ENCODE measurements at regions not wholly inside any gene's neighbourhood (a gene's known extent, or its start where the extent isn't known, plus 50 kb on each side); places are given as distances from the start of the nearest gene placed in this dataset.
"Not testable (repeated sequence)": the region's sequence is repeated elsewhere in the genome, so short reads cannot be mapped to it uniquely, and the experiment has no call there.

DNA sequence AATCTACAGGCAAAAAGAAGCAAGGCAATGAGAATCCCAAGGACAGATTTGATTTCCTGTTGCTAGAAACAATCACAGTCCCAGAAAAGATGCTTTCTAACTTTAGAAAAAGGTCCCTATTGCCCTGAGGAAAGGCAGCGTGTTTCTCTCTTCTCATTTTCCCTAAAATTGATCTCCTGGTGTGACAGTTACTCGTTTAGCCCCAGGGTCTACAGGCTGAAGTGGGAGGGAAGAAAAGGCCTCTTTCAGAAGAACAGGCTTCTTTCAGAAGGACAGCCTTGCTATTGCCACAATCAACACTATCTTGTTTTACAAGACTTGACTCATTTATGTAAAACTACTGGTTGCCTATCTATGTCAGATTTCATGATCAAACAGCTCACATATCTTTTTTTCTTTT is 121.8 kb upstream of the OR4E1 start:
- no peak for DNase-seq (ENCODE audit: low read depth)
- TF ChIP-seq, protein P1, sequence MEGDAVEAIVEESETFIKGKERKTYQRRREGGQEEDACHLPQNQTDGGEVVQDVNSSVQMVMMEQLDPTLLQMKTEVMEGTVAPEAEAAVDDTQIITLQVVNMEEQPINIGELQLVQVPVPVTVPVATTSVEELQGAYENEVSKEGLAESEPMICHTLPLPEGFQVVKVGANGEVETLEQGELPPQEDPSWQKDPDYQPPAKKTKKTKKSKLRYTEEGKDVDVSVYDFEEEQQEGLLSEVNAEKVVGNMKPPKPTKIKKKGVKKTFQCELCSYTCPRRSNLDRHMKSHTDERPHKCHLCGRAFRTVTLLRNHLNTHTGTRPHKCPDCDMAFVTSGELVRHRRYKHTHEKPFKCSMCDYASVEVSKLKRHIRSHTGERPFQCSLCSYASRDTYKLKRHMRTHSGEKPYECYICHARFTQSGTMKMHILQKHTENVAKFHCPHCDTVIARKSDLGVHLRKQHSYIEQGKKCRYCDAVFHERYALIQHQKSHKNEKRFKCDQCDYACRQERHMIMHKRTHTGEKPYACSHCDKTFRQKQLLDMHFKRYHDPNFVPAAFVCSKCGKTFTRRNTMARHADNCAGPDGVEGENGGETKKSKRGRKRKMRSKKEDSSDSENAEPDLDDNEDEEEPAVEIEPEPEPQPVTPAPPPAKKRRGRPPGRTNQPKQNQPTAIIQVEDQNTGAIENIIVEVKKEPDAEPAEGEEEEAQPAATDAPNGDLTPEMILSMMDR (conservative IDR thresholded peaks at IDR 0.05; ENCODE audit: control insufficient read depth, insufficient read depth, low read depth, low read length) = no peak
- H3K4me3 ChIP-seq (ENCODE audit: control insufficient read depth, low read depth, low read length) = no peak overlapping the region

DNA sequence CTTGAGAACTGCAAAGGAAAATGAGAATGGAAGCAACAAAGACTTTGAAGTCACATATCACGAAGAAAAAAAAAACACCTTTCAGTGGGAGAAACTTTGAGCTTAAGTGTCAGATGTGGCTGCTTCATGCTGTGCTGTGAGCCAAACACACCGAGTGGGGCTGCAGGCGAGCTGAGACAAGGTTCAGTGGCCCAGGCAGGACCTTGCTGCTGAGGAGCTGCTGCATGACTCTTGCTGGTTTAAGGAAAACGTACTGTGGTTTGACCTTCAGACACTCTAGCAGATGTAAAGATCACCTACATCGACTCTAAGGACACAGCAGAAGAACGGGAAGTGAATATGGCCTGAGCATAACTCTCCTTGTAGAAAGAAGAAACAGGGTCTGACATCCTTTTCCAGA is 118.1 kb upstream of the OR4E1 start:
- no peak for DNase-seq (ENCODE audit: low read depth)
- TF ChIP-seq, protein P1 (conservative IDR thresholded peaks at IDR 0.05; ENCODE audit: control insufficient read depth, insufficient read depth, low read depth, low read length) = no peak
- H3K4me3 ChIP-seq (ENCODE audit: control insufficient read depth, low read depth, low read length) = no peak overlapping the region

DNA sequence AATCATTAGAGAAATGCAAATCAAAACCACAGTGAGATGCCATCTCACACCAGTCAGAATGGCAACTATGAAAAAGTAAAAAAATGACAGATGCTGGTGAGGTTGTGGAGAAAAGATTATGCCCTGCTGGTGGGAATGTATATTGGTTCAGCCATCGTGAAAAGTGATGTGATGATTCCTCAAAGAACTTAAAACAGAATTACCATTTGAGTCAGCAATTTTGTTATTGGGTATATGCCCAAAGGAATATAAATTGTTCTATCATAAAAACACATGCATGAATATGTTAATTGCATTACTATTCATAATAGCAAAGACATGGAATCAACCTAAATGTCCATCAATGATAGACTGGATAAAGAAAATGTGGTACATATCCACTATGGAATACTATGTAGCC is 115.1 kb upstream of the OR4E1 start:
- DNase-seq (ENCODE audit: low read depth); H3K4me3 ChIP-seq (ENCODE audit: control insufficient read depth, low read depth, low read length): not testable (repeated sequence)

DNA sequence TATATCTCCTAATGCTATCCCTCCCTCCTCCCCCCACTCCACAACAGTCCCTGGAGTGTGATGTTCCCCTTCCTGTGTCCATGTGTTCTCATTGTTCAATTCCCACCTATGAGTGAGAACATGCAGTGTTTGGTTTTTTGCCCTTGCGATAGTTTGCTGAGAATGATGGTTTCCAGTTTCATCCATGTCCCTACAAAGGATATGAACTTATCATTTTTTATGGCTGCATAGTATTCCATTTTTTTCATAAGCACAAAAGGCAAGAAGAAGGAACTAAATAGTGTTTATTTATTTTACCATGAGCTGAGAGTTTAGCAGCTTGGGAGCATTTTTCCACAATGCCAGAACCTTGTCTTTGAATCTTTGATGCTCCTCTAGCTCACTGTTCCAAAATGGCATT is 113.6 kb upstream of the OR4E1 start:
- not testable (repeated sequence) for H3K4me3 ChIP-seq (ENCODE audit: control insufficient read depth, low read depth, low read length); DNase-seq (ENCODE audit: low read depth)

DNA sequence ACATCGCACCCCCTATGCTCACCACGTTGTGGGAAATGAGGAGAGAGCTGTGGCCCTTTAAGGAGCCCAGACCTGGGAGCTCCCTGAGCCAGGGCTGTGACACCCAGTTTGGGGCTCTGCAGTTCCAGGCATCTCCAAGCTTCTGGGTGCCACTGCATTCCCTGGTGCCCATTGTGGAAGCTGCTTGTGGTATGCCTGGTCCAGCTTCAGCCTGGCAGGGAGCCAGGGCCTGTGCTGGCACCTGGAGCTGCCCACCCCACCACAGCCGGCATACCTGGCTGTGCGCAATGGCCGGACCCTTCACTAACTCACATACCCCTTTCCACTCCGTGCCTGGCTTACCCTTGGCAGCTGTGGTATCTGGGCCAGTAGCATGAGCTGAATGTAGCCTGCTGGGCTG is 107.9 kb upstream of the OR4E1 start:
- TF ChIP-seq, protein P1 (conservative IDR thresholded peaks at IDR 0.05; ENCODE audit: control insufficient read depth, insufficient read depth, low read depth, low read length) = no peak
- no peak for DNase-seq (ENCODE audit: low read depth)
- no peak overlapping the region for H3K4me3 ChIP-seq (ENCODE audit: control insufficient read depth, low read depth, low read length)

DNA sequence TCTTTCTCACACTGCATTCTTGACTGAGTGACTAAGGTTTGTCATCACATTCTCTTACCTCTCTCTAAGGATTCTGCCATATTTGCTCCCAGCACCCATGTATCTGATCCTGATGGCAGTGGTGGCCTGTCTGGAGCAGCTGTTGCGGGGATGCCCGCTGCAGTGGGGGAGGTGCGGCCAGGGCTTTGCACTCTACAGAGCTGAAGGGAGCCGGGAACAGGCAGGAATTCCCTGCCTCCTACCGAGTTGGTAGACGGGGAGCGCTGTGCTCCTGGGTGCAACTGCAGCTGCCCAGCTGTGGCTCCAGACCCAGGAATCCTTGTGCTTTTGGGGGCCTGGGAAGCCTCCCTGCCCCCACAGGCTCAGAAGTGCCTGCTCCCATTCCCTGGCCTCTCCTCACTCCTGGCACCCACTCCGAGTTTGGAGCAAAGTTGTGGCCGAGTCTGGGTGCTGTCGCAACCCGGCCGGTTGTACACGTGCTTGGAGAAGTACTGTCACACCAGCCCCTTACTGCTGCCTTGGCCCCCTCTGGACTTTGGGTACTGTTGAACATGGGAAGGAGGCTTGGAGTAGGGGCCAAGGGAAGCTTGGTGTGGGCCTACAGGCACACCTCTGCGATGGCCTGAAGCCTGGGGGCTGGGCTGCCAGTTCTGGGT is 106.9 kb upstream of the OR4E1 start:
- no peak overlapping the region for H3K4me3 ChIP-seq (ENCODE audit: control insufficient read depth, low read depth, low read length)
- no peak for DNase-seq (ENCODE audit: low read depth)
- TF ChIP-seq, protein P1 (conservative IDR thresholded peaks at IDR 0.05; ENCODE audit: control insufficient read depth, insufficient read depth, low read depth, low read length) = no peak

DNA sequence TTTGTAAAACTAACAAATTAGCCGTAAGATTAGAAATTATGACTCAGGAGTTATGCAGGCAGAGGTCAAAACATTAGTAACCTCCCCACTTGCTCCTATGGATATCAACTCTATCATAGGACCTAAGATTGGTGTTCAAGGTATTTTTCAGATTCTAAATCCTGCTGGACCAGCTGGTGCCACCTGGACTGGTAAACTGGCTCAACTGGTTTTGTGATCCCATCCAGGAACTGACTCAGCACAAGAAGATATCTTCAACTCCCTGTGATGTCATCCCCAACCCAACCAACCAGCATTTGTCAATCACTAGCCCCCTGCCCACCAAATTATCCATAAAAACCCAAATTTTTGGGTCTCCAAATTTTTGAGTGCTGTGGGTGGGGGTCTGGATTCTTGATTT is 98.1 kb upstream of the OR4E1 start:
- TF ChIP-seq, protein P1 (conservative IDR thresholded peaks at IDR 0.05; ENCODE audit: control insufficient read depth, insufficient read depth, low read depth, low read length) = no peak
- DNase-seq (ENCODE audit: low read depth) = no peak

DNA sequence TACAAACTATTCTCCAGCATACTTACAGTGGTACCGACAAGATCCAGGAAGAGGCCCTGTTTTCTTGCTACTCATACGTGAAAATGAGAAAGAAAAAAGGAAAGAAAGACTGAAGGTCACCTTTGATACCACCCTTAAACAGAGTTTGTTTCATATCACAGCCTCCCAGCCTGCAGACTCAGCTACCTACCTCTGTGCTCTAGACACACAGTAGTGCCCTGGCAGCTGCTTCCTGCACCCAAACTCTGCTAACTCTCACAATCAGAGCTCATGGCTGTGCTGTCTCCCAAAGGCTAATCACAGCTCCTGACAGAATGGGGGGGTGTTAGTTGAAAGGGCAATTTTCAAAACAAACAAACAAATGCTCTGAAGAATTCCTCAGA is 95.2 kb upstream of the OR4E1 start:
- TF ChIP-seq, protein P1 (conservative IDR thresholded peaks at IDR 0.05; ENCODE audit: control insufficient read depth, insufficient read depth, low read depth, low read length) = no peak
- H3K4me3 ChIP-seq (ENCODE audit: control insufficient read depth, low read depth, low read length) = no peak overlapping the region
- DNase-seq (ENCODE audit: low read depth) = no peak

More for the DNA sequence above, 98.1 kb upstream of the OR4E1 start:
- no peak overlapping the region for H3K4me3 ChIP-seq (ENCODE audit: control insufficient read depth, low read depth, low read length)
